MM.1S (cell line): ENCODE measurements at regions not wholly inside any gene's neighbourhood (a gene's known extent, or its start where the extent isn't known, plus 50 kb on each side); places are given as distances from the start of the nearest gene placed in this dataset.

ENCODE experiments used
- EZH2 ChIP-seq: fragments of 300-600 bp; sonication (generic); optimal IDR thresholded peaks from 2 replicates; pipeline ENCODE3; 2017; ENCODE audit warnings: low read depth, mild to moderate bottlenecking, antibody characterized with exemption, low read length, mixed read lengths
- TF ChIP-seq, protein P1 (sequence below): fragments of 300-600 bp; sonication (generic); IDR thresholded peaks from 2 replicates; pipeline ENCODE4 v1.5.1; 2016; ENCODE audit warnings: antibody characterized with exemption, low read length, mixed read lengths

DNA sequence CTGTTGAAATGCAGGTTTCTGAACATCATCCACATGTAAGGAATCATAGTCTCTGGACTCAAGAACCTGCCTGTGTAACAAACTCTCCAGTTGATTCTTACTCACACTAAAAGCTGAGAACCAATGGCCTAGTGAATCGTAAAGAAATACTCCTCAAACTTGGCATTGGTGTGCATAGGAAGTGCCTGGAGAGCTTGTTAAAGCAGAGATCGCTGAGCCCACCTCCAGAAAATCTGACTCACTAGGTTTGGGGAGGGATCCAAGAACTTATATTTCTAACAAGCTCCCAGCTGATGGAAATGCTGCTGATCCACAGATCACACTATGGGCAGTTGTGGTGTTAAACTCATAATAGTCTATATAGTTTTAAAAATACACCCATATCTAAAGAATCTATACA, 55.8 kb upstream of the LMCD1 start:
- no peak for TF ChIP-seq EZH2
- TF ChIP-seq, protein P1, sequence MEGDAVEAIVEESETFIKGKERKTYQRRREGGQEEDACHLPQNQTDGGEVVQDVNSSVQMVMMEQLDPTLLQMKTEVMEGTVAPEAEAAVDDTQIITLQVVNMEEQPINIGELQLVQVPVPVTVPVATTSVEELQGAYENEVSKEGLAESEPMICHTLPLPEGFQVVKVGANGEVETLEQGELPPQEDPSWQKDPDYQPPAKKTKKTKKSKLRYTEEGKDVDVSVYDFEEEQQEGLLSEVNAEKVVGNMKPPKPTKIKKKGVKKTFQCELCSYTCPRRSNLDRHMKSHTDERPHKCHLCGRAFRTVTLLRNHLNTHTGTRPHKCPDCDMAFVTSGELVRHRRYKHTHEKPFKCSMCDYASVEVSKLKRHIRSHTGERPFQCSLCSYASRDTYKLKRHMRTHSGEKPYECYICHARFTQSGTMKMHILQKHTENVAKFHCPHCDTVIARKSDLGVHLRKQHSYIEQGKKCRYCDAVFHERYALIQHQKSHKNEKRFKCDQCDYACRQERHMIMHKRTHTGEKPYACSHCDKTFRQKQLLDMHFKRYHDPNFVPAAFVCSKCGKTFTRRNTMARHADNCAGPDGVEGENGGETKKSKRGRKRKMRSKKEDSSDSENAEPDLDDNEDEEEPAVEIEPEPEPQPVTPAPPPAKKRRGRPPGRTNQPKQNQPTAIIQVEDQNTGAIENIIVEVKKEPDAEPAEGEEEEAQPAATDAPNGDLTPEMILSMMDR: no peak
